Activated CD4-positive, alpha-beta T cell treated with anti-CD3 and anti-CD28 coated beads, Interleukin-2, amount 10 ng/mL, durations not matched to agents 24 days and 14 days (primary cell): ENCODE measurements at regions not wholly inside any gene's neighbourhood (a gene's known extent, or its start where the extent isn't known, plus 50 kb on each side); places are given as distances from the start of the nearest gene placed in this dataset.

Source experiments
- DNase-seq: peaks from one replicate; pipeline ENCODE4 v3.0.0; 2022
- H3K27ac Mint-ChIP-seq: one replicate; pipeline ENCODE4 v1.8.0; 2022; ENCODE audit warnings: mild to moderate bottlenecking, mixed read lengths
- H3K27me3 Mint-ChIP-seq: one replicate; pipeline ENCODE4 v1.8.0; 2022; ENCODE audit warnings: mixed read lengths
- H3K36me3 Mint-ChIP-seq: one replicate; pipeline ENCODE4 v1.8.0; 2022; ENCODE audit warnings: low read depth, mild to moderate bottlenecking, mixed read lengths
- H3K4me1 Mint-ChIP-seq: one replicate; pipeline ENCODE4 v1.8.0; 2021; ENCODE audit warnings: mixed read lengths
- H3K4me3 Mint-ChIP-seq: one replicate; pipeline ENCODE4 v1.8.0; 2022; ENCODE audit warnings: mild to moderate bottlenecking, moderate library complexity, mixed read lengths
- H3K9me3 Mint-ChIP-seq: one replicate; pipeline ENCODE4 v1.8.0; 2021; ENCODE audit warnings: mixed read lengths
- intact Hi-C: fragments of 100-400 bp; cut with micrococcal nuclease; formaldehyde crosslinking; loops from one replicate; pipeline ENCODE4 v1.15.1; 2023

DNA sequence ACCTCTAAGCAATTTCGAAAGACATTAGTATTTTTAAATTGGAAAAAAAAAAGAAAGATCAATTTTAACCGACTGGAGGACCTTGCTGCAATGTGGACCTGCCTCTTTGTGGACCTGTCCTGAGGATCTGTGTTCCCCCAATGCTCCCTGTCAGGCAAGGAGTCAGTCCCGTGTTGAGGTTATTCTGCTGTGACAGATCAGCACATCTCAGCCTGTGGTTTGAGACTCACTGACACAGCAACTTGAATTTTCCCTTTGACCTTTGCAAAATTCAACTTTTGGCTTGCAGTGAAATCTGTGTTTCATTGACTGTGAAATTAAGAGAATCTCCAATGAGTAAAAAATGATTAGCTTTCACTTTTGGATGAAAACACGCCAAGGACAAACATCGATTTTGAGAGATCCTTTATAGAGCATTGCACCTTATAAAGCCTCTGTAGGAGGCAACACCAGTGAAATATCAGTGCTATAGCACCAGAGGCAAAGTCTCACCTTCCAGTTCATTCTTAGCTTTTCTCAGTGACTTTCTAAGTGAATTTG lies 186.9 kb downstream of the GPAT3 start:
- peaks cover 3% of the 10 kb centered on the region for H3K27me3 Mint-ChIP-seq
- intact Hi-C loops: no loop called here
- H3K9me3 Mint-ChIP-seq: no peaks in the 10 kb centered on the region
- no peaks in the 10 kb centered on the region for H3K4me1 Mint-ChIP-seq
- H3K36me3 Mint-ChIP-seq: no peaks in the 10 kb centered on the region
- no peak for DNase-seq
- H3K4me3 Mint-ChIP-seq: no peak overlapping the region
- H3K27ac Mint-ChIP-seq: no peak overlapping the region

GRCh38 chr4:83716874-83717273 lies 181.0 kb downstream of the GPAT3 start:
- intact Hi-C loops: no loop called here
- H3K4me3 Mint-ChIP-seq: no peak overlapping the region
- no peak overlapping the region for H3K27ac Mint-ChIP-seq
- no peaks in the 10 kb centered on the region for H3K36me3 Mint-ChIP-seq
- no peaks in the 10 kb centered on the region for H3K4me1 Mint-ChIP-seq
- no peaks in the 10 kb centered on the region for H3K9me3 Mint-ChIP-seq
- H3K27me3 Mint-ChIP-seq: no peaks in the 10 kb centered on the region
- DNase-seq: no peak

GRCh38 chr4:83712890-83713289 lies 177.0 kb downstream of the GPAT3 start:
- H3K27ac Mint-ChIP-seq: no peak overlapping the region
- no peaks in the 10 kb centered on the region for H3K27me3 Mint-ChIP-seq
- no peak overlapping the region for H3K4me3 Mint-ChIP-seq
- no peaks in the 10 kb centered on the region for H3K36me3 Mint-ChIP-seq
- no peak for DNase-seq
- no peaks in the 10 kb centered on the region for H3K9me3 Mint-ChIP-seq
- intact Hi-C loops: no loop called here
- H3K4me1 Mint-ChIP-seq: no peaks in the 10 kb centered on the region

- Mint-ChIP-seq H3K4me3 (no peak overlapping the region), H3K9me3 (no peaks in the 10 kb centered on the region), H3K36me3 (no peaks in the 10 kb centered on the region), H3K27ac (no peak overlapping the region), H3K27me3 (no peaks in the 10 kb centered on the region), H3K4me1 (no peaks in the 10 kb centered on the region)
- intact Hi-C loops: no loop called here
- DNase-seq: no peak
Observed at GRCh38 chr4:83709627-83710026, 173.7 kb downstream of the GPAT3 start.

GRCh38 chr4:83708500-83709175 lies 172.7 kb downstream of the GPAT3 start:
- Mint-ChIP-seq H3K27me3 (no peaks in the 10 kb centered on the region), H3K27ac (no peak overlapping the region), H3K9me3 (no peaks in the 10 kb centered on the region), H3K4me1 (no peaks in the 10 kb centered on the region), H3K36me3 (no peaks in the 10 kb centered on the region), H3K4me3 (no peak overlapping the region)
- intact Hi-C loops: no loop called here
- no peak for DNase-seq

DNA sequence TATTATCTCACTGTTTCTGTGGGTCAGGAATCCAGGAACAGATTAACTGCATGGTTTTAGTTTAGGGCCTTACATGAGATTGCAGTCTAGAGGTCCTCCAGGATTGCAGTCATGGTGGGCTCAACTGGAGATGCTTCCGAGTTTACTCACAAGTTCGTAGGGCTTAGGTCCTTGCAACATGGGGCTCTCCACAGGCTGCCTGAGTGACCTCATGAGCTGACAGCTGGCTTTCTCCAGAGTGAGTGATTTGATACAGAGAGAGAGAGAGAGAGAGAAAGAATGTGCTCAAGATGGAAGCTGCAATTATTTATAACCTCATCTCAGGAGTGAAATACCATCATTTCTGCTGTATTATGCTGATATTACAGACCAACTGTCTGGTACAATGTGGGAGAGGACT lies 168.9 kb downstream of the GPAT3 start:
- peaks cover 5% of the 10 kb centered on the region for H3K9me3 Mint-ChIP-seq
- intact Hi-C loops: no loop called here
- DNase-seq: no peak
- no peaks in the 10 kb centered on the region for H3K4me1 Mint-ChIP-seq
- no peak overlapping the region for H3K27ac Mint-ChIP-seq
- H3K4me3 Mint-ChIP-seq: no peak overlapping the region
- H3K36me3 Mint-ChIP-seq: no peaks in the 10 kb centered on the region
- H3K27me3 Mint-ChIP-seq: no peaks in the 10 kb centered on the region

DNA sequence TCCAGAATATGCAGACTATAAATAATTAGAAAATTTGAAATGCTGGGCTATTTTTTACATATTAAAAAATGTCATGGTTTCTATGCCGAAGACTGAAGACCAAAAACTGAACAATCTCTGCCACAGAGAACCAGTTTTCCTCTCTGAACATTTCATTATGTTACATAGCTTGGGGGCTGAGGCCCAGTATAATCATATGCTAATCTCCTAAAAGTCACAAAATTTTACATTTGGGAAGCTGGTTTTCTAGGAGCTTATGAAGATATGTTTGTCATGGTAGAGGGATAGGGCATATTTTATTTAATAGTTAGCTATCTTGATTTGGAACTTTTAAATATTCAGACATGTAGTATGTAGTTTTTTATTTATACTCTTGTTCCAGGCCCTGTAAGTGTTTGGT lies 167.8 kb downstream of the GPAT3 start:
- H3K27ac Mint-ChIP-seq: no peak overlapping the region
- no peak for DNase-seq
- intact Hi-C loops: no loop called here
- H3K27me3 Mint-ChIP-seq: no peaks in the 10 kb centered on the region
- H3K36me3 Mint-ChIP-seq: no peaks in the 10 kb centered on the region
- H3K9me3 Mint-ChIP-seq: peaks cover 5% of the 10 kb centered on the region
- no peak overlapping the region for H3K4me3 Mint-ChIP-seq
- no peaks in the 10 kb centered on the region for H3K4me1 Mint-ChIP-seq

GRCh38 chr4:83701041-83701440 lies 165.1 kb downstream of the GPAT3 start:
- H3K9me3 Mint-ChIP-seq: peaks cover 5% of the 10 kb centered on the region
- intact Hi-C loops: no loop called here

DNA sequence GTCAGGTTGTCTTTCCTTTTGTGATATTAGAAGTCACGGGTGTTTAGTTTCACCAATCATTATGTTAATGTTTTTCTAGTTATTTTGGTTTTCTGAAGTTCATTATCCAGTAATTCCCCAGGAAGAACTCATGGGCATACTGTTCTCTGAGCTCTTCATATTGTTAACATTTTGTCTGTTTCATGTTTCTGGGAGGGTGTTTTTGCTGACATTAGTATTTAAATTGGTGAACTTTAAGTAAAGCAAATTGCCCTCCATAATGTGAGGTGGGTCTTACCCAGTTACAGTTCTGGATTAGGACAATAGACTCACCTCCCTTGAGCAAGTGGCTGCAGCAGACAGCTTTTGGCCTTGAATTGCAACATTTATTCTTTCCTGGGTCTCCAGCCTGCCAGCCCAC lies 163.4 kb downstream of the GPAT3 start:
- Mint-ChIP-seq H3K9me3 (peaks cover 5% of the 10 kb centered on the region), H3K4me3 (no peak overlapping the region), H3K27ac (no peak overlapping the region), H3K4me1 (no peaks in the 10 kb centered on the region), H3K36me3 (no peaks in the 10 kb centered on the region), H3K27me3 (no peaks in the 10 kb centered on the region)
- intact Hi-C loops: no loop called here
- no peak for DNase-seq

More at GRCh38 chr4:83701041-83701440, 165.1 kb downstream of the GPAT3 start:
- Mint-ChIP-seq H3K36me3 (no peaks in the 10 kb centered on the region), H3K27ac (no peak overlapping the region), H3K4me3 (no peak overlapping the region), H3K4me1 (no peaks in the 10 kb centered on the region), H3K27me3 (no peaks in the 10 kb centered on the region)
- no peak for DNase-seq

- Mint-ChIP-seq H3K36me3 (no peaks in the 10 kb centered on the region), H3K4me1 (peaks cover 2% of the 10 kb centered on the region), H3K9me3 (no peaks in the 10 kb centered on the region), H3K4me3 (no peak overlapping the region), H3K27me3 (no peaks in the 10 kb centered on the region), H3K27ac (no peak overlapping the region)
- no peak for DNase-seq
- intact Hi-C loops: no loop called here
Observed at GRCh38 chr4:83692028-83692427, 156.1 kb downstream of the GPAT3 start.

- Mint-ChIP-seq H3K9me3 (no peaks in the 10 kb centered on the region), H3K4me3 (no peak overlapping the region), H3K27ac (no peak overlapping the region), H3K36me3 (no peaks in the 10 kb centered on the region), H3K4me1 (peaks cover 2% of the 10 kb centered on the region), H3K27me3 (no peaks in the 10 kb centered on the region)
- intact Hi-C loops: no loop called here
- no peak for DNase-seq
Observed at GRCh38 chr4:83686166-83686565, 150.3 kb downstream of the GPAT3 start.

- Mint-ChIP-seq H3K27ac (no peak overlapping the region), H3K4me3 (no peak overlapping the region), H3K36me3 (no peaks in the 10 kb centered on the region), H3K4me1 (no peaks in the 10 kb centered on the region), H3K27me3 (peaks cover 19% of the 10 kb centered on the region), H3K9me3 (no peaks in the 10 kb centered on the region)
- intact Hi-C loops: no loop called here
- DNase-seq: no peak
Observed at GRCh38 chr4:83679692-83680091, 143.8 kb downstream of the GPAT3 start.

GRCh38 chr4:83679254-83679653 lies 143.3 kb downstream of the GPAT3 start:
- H3K36me3 Mint-ChIP-seq: no peaks in the 10 kb centered on the region
- no peak overlapping the region for H3K27ac Mint-ChIP-seq
- peaks cover 19% of the 10 kb centered on the region for H3K27me3 Mint-ChIP-seq
- intact Hi-C loops: no loop called here
- H3K4me1 Mint-ChIP-seq: no peaks in the 10 kb centered on the region
- H3K9me3 Mint-ChIP-seq: no peaks in the 10 kb centered on the region
- no peak overlapping the region for H3K4me3 Mint-ChIP-seq
- DNase-seq: no peak

DNA sequence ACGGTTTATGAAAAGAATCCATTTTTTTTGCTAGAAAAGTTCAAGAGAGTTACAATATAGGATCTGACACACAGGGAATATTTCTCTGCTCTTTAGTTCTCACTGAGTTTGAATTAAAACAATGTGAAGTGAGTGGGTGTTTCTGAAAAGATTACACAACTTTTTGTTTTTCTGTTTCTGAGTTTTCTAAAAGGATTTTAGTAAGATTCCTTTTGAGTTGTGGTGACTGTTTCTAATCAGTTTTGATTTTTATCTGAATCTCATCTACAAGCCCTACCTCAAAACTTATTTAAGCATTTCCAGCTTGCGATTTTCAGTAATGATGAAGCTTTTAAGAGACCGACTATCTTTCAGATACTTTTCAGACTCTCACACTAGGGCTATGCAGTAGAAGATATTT lies 141.7 kb downstream of the GPAT3 start:
- Mint-ChIP-seq H3K4me1 (no peaks in the 10 kb centered on the region), H3K9me3 (no peaks in the 10 kb centered on the region), H3K27me3 (peaks cover 24% of the 10 kb centered on the region), H3K4me3 (no peak overlapping the region), H3K36me3 (no peaks in the 10 kb centered on the region), H3K27ac (no peak overlapping the region)
- no peak for DNase-seq
- intact Hi-C loops: no loop called here

GRCh38 chr4:83664741-83665140 lies 128.8 kb downstream of the GPAT3 start:
- Mint-ChIP-seq H3K36me3 (no peaks in the 10 kb centered on the region), H3K9me3 (no peaks in the 10 kb centered on the region), H3K27me3 (peaks cover 2% of the 10 kb centered on the region), H3K4me3 (no peak overlapping the region), H3K27ac (no peak overlapping the region), H3K4me1 (no peaks in the 10 kb centered on the region)
- no peak for DNase-seq
- intact Hi-C loops: no loop called here
